Stimulated activated memory B cell treated with anti-CD40 and anti-IgM and Interleukin-4, amounts not matched to agents 10 μg/mL and 1 μg/mL and 100 μg/mL, for 72 hours (primary cell): ENCODE measurements at regions not wholly inside any gene's neighbourhood (a gene's known extent, or its start where the extent isn't known, plus 50 kb on each side); places are given as distances from the start of the nearest gene placed in this dataset.
"Not testable (repeated sequence)": the region's sequence is repeated elsewhere in the genome, so short reads cannot be mapped to it uniquely, and the experiment has no call there.

Experiments used
- ATAC-seq: fragments of 150-1000 bp; cut with Tn5 transposase; 2 replicates; pipeline ENCODE4 v1.10.0; 2021
- H3K27ac Mint-ChIP-seq: one replicate; pipeline ENCODE4 v1.8.0; 2022; ENCODE audit warnings: mild to moderate bottlenecking, mixed read lengths
- H3K27me3 Mint-ChIP-seq: one replicate; pipeline ENCODE4 v1.8.0; 2022; ENCODE audit warnings: mixed read lengths
- H3K36me3 Mint-ChIP-seq: one replicate; pipeline ENCODE4 v1.8.0; 2022; ENCODE audit warnings: mixed read lengths
- H3K4me1 Mint-ChIP-seq: one replicate; pipeline ENCODE4 v1.8.0; 2022; ENCODE audit warnings: mixed read lengths
- H3K4me3 Mint-ChIP-seq: one replicate; pipeline ENCODE4 v1.8.0; 2022; ENCODE audit warnings: mild to moderate bottlenecking, moderate library complexity, mixed read lengths
- H3K9me3 Mint-ChIP-seq: one replicate; pipeline ENCODE4 v1.8.0; 2022; ENCODE audit warnings: mixed read lengths

- Mint-ChIP-seq H3K36me3 (no peaks in the 10 kb centered on the region), H3K27me3 (no peaks in the 10 kb centered on the region), H3K4me3 (no peak overlapping the region), H3K27ac (peak overlapping the region; percentile 90), H3K9me3 (no peaks in the 10 kb centered on the region), H3K4me1 (peaks cover 24% of the 10 kb centered on the region)
- peak; percentile 71 for ATAC-seq
These were observed 51.8 kb upstream of the PMAIP1 start for GRCh38 chr18:59848002-59848401.

GRCh38 chr18:59847491-59847846 lies 52.3 kb upstream of the PMAIP1 start:
- H3K4me1 Mint-ChIP-seq: peaks cover 26% of the 10 kb centered on the region
- H3K4me3 Mint-ChIP-seq: peak overlapping the region; percentile 6
- ATAC-seq: peak; percentile 21
- peak overlapping the region; percentile 90 for H3K27ac Mint-ChIP-seq
- H3K36me3 Mint-ChIP-seq, H3K9me3 Mint-ChIP-seq, H3K27me3 Mint-ChIP-seq: not testable (repeated sequence)

- peak; percentile 93 for ATAC-seq
- H3K4me3 Mint-ChIP-seq: peak overlapping the region; percentile 6
These were observed 52.8 kb upstream of the PMAIP1 start for GRCh38 chr18:59846814-59847490.

GRCh38 chr18:59842947-59843346 lies 56.8 kb upstream of the PMAIP1 start:
- Mint-ChIP-seq H3K9me3 (no peaks in the 10 kb centered on the region), H3K27ac (no peak overlapping the region), H3K4me3 (no peak overlapping the region), H3K36me3 (no peaks in the 10 kb centered on the region), H3K27me3 (no peaks in the 10 kb centered on the region), H3K4me1 (peaks cover 22% of the 10 kb centered on the region)
- ATAC-seq: no peak

More at GRCh38 chr18:59846814-59847490, 52.8 kb upstream of the PMAIP1 start:
- H3K9me3 Mint-ChIP-seq: no peaks in the 10 kb centered on the region
- no peaks in the 10 kb centered on the region for H3K36me3 Mint-ChIP-seq
- H3K4me1 Mint-ChIP-seq: peaks cover 28% of the 10 kb centered on the region
- no peaks in the 10 kb centered on the region for H3K27me3 Mint-ChIP-seq
- H3K27ac Mint-ChIP-seq: peak overlapping the region; percentile 90

GRCh38 chr18:59839931-59840685 lies 59.7 kb upstream of the PMAIP1 start:
- no peak overlapping the region for H3K27ac Mint-ChIP-seq
- no peaks in the 10 kb centered on the region for H3K9me3 Mint-ChIP-seq
- no peaks in the 10 kb centered on the region for H3K27me3 Mint-ChIP-seq

GRCh38 chr18:59839246-59839645 lies 60.5 kb upstream of the PMAIP1 start:
- H3K4me3 Mint-ChIP-seq: no peak overlapping the region
- H3K9me3 Mint-ChIP-seq: no peaks in the 10 kb centered on the region
- peaks cover 23% of the 10 kb centered on the region for H3K4me1 Mint-ChIP-seq
- peak overlapping the region; percentile 48 for H3K27ac Mint-ChIP-seq
- ATAC-seq: no peak
- H3K36me3 Mint-ChIP-seq: no peaks in the 10 kb centered on the region
- H3K27me3 Mint-ChIP-seq: no peaks in the 10 kb centered on the region

More at GRCh38 chr18:59839931-59840685, 59.7 kb upstream of the PMAIP1 start:
- no peak overlapping the region for H3K4me3 Mint-ChIP-seq
- H3K36me3 Mint-ChIP-seq: no peaks in the 10 kb centered on the region
- ATAC-seq: no peak
- H3K4me1 Mint-ChIP-seq: peaks cover 16% of the 10 kb centered on the region

GRCh38 chr18:59837586-59837985 lies 62.2 kb upstream of the PMAIP1 start:
- no peaks in the 10 kb centered on the region for H3K36me3 Mint-ChIP-seq
- peaks cover 26% of the 10 kb centered on the region for H3K4me1 Mint-ChIP-seq
- H3K27ac Mint-ChIP-seq: no peak overlapping the region
- peak; percentile 69 for ATAC-seq
- H3K4me3 Mint-ChIP-seq: no peak overlapping the region
- H3K27me3 Mint-ChIP-seq: no peaks in the 10 kb centered on the region
- H3K9me3 Mint-ChIP-seq: no peaks in the 10 kb centered on the region

GRCh38 chr18:59835605-59836379 lies 64.0 kb upstream of the PMAIP1 start:
- no peaks in the 10 kb centered on the region for H3K27me3 Mint-ChIP-seq
- H3K4me3 Mint-ChIP-seq: no peak overlapping the region
- H3K4me1 Mint-ChIP-seq: peaks cover 22% of the 10 kb centered on the region
- no peaks in the 10 kb centered on the region for H3K36me3 Mint-ChIP-seq
- no peaks in the 10 kb centered on the region for H3K9me3 Mint-ChIP-seq
- peak; percentile 75 for ATAC-seq
- H3K27ac Mint-ChIP-seq: peak overlapping the region; percentile 75

- ATAC-seq: peak; percentile 67
- H3K36me3 Mint-ChIP-seq: no peaks in the 10 kb centered on the region
- peaks cover 22% of the 10 kb centered on the region for H3K4me1 Mint-ChIP-seq
- H3K9me3 Mint-ChIP-seq: no peaks in the 10 kb centered on the region
- H3K27me3 Mint-ChIP-seq: no peaks in the 10 kb centered on the region
- H3K27ac Mint-ChIP-seq: no peak overlapping the region
- H3K4me3 Mint-ChIP-seq: peak overlapping the region; percentile 39
These were observed 65.5 kb upstream of the PMAIP1 start for GRCh38 chr18:59834267-59834666.

- Mint-ChIP-seq H3K9me3 (no peaks in the 10 kb centered on the region), H3K4me3 (no peak overlapping the region), H3K4me1 (peaks cover 22% of the 10 kb centered on the region), H3K36me3 (no peaks in the 10 kb centered on the region), H3K27me3 (no peaks in the 10 kb centered on the region), H3K27ac (no peak overlapping the region)
- ATAC-seq: peak; percentile 78
These were observed 66.0 kb upstream of the PMAIP1 start for GRCh38 chr18:59833785-59834184.

GRCh38 chr18:59823596-59824195 lies 76.1 kb upstream of the PMAIP1 start:
- peak; percentile 43 for ATAC-seq
- H3K27me3 Mint-ChIP-seq: peaks cover 33% of the 10 kb centered on the region
- H3K4me1 Mint-ChIP-seq: peaks cover 2% of the 10 kb centered on the region
- H3K9me3 Mint-ChIP-seq: peaks cover 3% of the 10 kb centered on the region
- no peaks in the 10 kb centered on the region for H3K36me3 Mint-ChIP-seq
- no peak overlapping the region for H3K4me3 Mint-ChIP-seq
- no peak overlapping the region for H3K27ac Mint-ChIP-seq

GRCh38 chr18:59822612-59823550 lies 76.9 kb upstream of the PMAIP1 start:
- H3K27me3 Mint-ChIP-seq: peaks cover 41% of the 10 kb centered on the region
- no peaks in the 10 kb centered on the region for H3K36me3 Mint-ChIP-seq
- H3K4me3 Mint-ChIP-seq: no peak overlapping the region

GRCh38 chr18:59821983-59822382 lies 77.8 kb upstream of the PMAIP1 start:
- Mint-ChIP-seq H3K27ac (no peak overlapping the region), H3K4me3 (no peak overlapping the region), H3K27me3 (peaks cover 50% of the 10 kb centered on the region), H3K4me1 (peaks cover 10% of the 10 kb centered on the region), H3K36me3 (no peaks in the 10 kb centered on the region), H3K9me3 (peaks cover 3% of the 10 kb centered on the region)
- ATAC-seq: no peak

More at GRCh38 chr18:59822612-59823550, 76.9 kb upstream of the PMAIP1 start:
- H3K4me1 Mint-ChIP-seq: peaks cover 10% of the 10 kb centered on the region
- ATAC-seq: no peak
- H3K9me3 Mint-ChIP-seq: peaks cover 3% of the 10 kb centered on the region
- no peak overlapping the region for H3K27ac Mint-ChIP-seq

- H3K4me1 Mint-ChIP-seq: peaks cover 10% of the 10 kb centered on the region
- peaks cover 3% of the 10 kb centered on the region for H3K9me3 Mint-ChIP-seq
- H3K27ac Mint-ChIP-seq: no peak overlapping the region
- no peaks in the 10 kb centered on the region for H3K36me3 Mint-ChIP-seq
- no peak for ATAC-seq
- no peak overlapping the region for H3K4me3 Mint-ChIP-seq
- peaks cover 45% of the 10 kb centered on the region for H3K27me3 Mint-ChIP-seq
These were observed 79.1 kb upstream of the PMAIP1 start for GRCh38 chr18:59820663-59821062.
